ENCODE measurements at regions not wholly inside any gene's neighbourhood (a gene's known extent, or its start where the extent isn't known, plus 50 kb on each side); places are given as distances from the start of the nearest gene placed in this dataset.
"Not testable (repeated sequence)": the region's sequence is repeated elsewhere in the genome, so short reads cannot be mapped to it uniquely, and the experiment has no call there.

- Histone ChIP-seq H3K4me3 (ENCODE audit: low read depth, low read length) (no peak overlapping the region), H3K27me3 (ENCODE audit: insufficient read depth, low read depth, severe bottlenecking) (no peaks in the 10 kb centered on the region), H3K9me3 (ENCODE audit: severe bottlenecking) (no peaks in the 10 kb centered on the region), H3K27ac (0 out of 2 replicates have a peak overlapping the region, but pooled peaks have one; percentile 15), H3K36me3 (no peaks in the 10 kb centered on the region)
- TF ChIP-seq CTCF (IDR thresholded peaks at IDR 0.05; ENCODE audit: low read depth, low read length): no peak
- DNase-seq: no peak
These were observed 301.2 kb upstream of the SGK1 start for GRCh38 chr6:134619077-134619476.

DNA sequence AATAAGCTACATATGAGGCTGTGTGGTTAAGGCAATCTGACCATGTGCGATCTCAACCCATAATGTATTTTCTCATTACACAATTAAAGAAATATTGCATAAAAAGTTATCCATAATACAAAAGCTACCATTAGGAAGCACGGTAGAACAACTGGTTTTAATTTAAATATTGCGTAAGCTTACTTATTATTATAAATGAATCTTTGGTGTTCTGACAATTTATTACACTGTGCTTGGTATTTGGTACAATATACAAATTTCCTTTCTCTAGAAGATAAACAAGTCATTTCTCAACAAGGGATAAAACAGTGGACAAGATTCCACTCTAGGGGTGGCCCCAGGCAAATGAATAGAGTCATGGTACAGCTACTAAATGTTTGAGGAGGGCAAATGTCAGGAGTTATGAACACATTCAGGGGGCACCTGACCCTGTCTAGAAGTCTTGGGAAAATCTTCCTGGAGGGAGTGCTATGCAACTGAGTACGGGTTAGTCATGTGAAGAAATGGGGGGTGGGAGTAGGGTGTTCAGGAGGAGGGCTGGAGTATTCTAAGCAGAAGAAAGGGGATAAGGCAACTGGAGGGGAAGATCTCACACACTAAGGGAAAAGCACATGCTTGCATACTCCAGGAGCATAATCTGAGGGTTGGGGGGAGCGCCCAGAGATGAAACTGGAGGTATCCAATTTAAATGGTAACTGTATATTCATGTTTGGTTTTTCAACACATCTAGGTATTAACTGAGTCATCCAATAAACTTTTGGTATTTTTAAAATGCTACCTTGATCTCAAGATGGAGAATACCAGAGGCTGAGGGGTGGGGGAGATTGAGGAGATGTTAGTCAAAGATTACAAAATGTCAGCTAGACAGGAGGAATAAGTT is 296.9 kb upstream of the SGK1 start:
- H3K27me3 ChIP-seq (ENCODE audit: insufficient read depth, low read depth, severe bottlenecking): no peaks in the 10 kb centered on the region
- H3K36me3 ChIP-seq: no peaks in the 10 kb centered on the region
- DNase-seq: no peak
- H3K9me3 ChIP-seq (ENCODE audit: severe bottlenecking): no peaks in the 10 kb centered on the region
- no peak for TF ChIP-seq CTCF (IDR thresholded peaks at IDR 0.05; ENCODE audit: low read depth, low read length)
- H3K4me3 ChIP-seq (ENCODE audit: low read depth, low read length): no peak overlapping the region
- H3K27ac ChIP-seq: no peak overlapping the region

- not testable (repeated sequence) for H3K36me3 ChIP-seq; H3K9me3 ChIP-seq (ENCODE audit: severe bottlenecking); H3K27me3 ChIP-seq (ENCODE audit: insufficient read depth, low read depth, severe bottlenecking); H3K27ac ChIP-seq; DNase-seq; H3K4me3 ChIP-seq (ENCODE audit: low read depth, low read length)
These were observed 294.2 kb upstream of the SGK1 start for GRCh38 chr6:134612128-134612527.

DNA sequence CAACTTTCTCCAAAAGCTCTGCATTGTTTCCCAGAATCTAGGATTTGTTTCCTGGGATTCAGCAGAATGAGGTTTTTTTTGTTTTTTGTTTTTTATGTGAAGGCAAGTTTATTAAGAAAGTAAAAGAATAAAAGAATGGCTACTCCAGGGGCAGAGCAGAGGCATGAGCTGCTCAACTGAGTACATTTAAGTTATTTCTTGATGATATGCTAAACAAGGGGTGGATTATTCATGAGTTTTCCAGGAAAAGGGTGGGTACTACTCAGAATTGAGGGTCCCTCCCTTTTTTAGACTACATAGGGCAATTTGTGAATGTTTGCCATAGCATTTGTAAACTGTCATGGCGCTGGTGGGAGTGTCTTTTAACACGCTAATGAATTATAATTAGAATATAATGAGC is 292.5 kb upstream of the SGK1 start:
- H3K27ac ChIP-seq: no peak overlapping the region
- TF ChIP-seq CTCF (IDR thresholded peaks at IDR 0.05; ENCODE audit: low read depth, low read length): no peak
- no peaks in the 10 kb centered on the region for H3K9me3 ChIP-seq (ENCODE audit: severe bottlenecking)
- H3K36me3 ChIP-seq: no peaks in the 10 kb centered on the region
- H3K27me3 ChIP-seq (ENCODE audit: insufficient read depth, low read depth, severe bottlenecking): no peaks in the 10 kb centered on the region
- H3K4me3 ChIP-seq (ENCODE audit: low read depth, low read length): no peak overlapping the region
- no peak for DNase-seq

- no peak for TF ChIP-seq CTCF (IDR thresholded peaks at IDR 0.05; ENCODE audit: low read depth, low read length)
- no peak for DNase-seq
- Histone ChIP-seq H3K27ac (no peak overlapping the region), H3K36me3 (no peaks in the 10 kb centered on the region), H3K4me3 (ENCODE audit: low read depth, low read length) (no peak overlapping the region), H3K9me3 (ENCODE audit: severe bottlenecking) (peaks cover 5% of the 10 kb centered on the region), H3K27me3 (ENCODE audit: insufficient read depth, low read depth, severe bottlenecking) (no peaks in the 10 kb centered on the region)
These were observed 291.9 kb upstream of the SGK1 start for GRCh38 chr6:134609716-134610261.

- no peak for DNase-seq
- no peak for TF ChIP-seq CTCF (IDR thresholded peaks at IDR 0.05; ENCODE audit: low read depth, low read length)
- no peak overlapping the region for H3K4me3 ChIP-seq (ENCODE audit: low read depth, low read length)
- H3K36me3 ChIP-seq: no peaks in the 10 kb centered on the region
- no peaks in the 10 kb centered on the region for H3K27me3 ChIP-seq (ENCODE audit: insufficient read depth, low read depth, severe bottlenecking)
- peaks cover 5% of the 10 kb centered on the region for H3K9me3 ChIP-seq (ENCODE audit: severe bottlenecking)
- H3K27ac ChIP-seq: no peak overlapping the region
These were observed 289.5 kb upstream of the SGK1 start for GRCh38 chr6:134607411-134607810.

Data from WERI-Rb-1 (cell line).